AG09319 (cell line): ENCODE measurements at regions not wholly inside any gene's neighbourhood (a gene's known extent, or its start where the extent isn't known, plus 50 kb on each side); places are given as distances from the start of the nearest gene placed in this dataset.

Source experiments
- DNase-seq: peaks from one replicate; pipeline ENCODE4 v3.0.0-alpha.2; 2010; ENCODE audit warnings: low read depth; ENCODE audit errors: extremely low read depth
- TF ChIP-seq, protein P1 (sequence below): IDR thresholded peaks from 2 replicates; pipeline ENCODE4 v1.5.1; 2011; ENCODE audit warnings: low read depth, mild to moderate bottlenecking, inconsistent platforms, low read length, moderate library complexity

DNA sequence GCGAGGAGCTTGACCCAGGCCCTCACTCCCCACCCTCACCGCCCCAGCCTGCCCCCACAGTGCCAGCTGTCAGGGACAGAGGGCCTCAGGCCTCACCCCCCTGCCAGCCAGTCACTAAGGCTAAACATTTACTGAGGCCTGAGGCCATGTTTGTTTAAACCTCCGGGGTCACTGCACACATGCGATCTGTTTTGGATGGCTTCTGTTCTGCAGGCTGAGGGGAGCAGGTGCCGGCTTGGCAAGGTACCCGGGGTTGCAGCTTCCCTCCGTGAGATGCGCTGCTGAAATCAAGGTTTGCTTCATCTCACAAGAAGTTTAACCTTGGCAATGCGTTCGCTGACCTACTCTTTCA lies 103.3 kb upstream of the BOD1 start:
- DNase-seq, result no peak
- TF ChIP-seq, protein P1, sequence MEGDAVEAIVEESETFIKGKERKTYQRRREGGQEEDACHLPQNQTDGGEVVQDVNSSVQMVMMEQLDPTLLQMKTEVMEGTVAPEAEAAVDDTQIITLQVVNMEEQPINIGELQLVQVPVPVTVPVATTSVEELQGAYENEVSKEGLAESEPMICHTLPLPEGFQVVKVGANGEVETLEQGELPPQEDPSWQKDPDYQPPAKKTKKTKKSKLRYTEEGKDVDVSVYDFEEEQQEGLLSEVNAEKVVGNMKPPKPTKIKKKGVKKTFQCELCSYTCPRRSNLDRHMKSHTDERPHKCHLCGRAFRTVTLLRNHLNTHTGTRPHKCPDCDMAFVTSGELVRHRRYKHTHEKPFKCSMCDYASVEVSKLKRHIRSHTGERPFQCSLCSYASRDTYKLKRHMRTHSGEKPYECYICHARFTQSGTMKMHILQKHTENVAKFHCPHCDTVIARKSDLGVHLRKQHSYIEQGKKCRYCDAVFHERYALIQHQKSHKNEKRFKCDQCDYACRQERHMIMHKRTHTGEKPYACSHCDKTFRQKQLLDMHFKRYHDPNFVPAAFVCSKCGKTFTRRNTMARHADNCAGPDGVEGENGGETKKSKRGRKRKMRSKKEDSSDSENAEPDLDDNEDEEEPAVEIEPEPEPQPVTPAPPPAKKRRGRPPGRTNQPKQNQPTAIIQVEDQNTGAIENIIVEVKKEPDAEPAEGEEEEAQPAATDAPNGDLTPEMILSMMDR, result no peak

DNA sequence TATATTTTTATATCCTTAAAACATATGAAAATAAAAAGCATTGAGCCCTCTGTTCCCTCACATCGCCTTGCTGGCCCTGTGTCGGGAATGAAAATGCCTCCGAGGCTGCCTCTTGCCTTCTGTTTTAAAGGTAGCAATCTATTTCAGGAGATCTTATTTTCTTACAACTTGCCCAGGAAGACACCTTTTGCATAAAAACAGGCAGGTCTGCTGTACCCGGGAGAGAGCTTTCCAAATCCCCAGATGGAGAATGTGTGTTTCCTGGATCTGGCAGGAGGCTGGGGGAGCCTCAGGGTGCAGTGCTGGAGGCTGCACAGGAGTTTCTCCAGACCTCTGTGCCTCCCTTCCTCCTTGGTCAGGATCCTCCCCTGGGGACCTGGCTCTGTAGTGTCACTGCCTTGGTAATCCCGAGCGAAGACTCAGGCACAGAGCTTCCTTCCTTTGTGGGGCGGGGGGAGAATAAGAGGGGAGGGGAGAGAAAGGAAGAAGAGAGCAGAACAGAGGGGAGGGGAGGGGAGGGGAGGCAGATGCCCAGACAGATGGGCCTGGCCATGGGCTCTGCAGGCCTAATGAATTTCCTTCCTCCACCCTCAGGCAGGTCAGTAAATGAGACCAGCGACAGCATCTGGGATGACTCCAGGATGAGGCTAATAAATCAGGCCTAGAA lies 104.0 kb upstream of the BOD1 start:
- DNase-seq, result no peak
- TF ChIP-seq, protein P1, result no peak

DNA sequence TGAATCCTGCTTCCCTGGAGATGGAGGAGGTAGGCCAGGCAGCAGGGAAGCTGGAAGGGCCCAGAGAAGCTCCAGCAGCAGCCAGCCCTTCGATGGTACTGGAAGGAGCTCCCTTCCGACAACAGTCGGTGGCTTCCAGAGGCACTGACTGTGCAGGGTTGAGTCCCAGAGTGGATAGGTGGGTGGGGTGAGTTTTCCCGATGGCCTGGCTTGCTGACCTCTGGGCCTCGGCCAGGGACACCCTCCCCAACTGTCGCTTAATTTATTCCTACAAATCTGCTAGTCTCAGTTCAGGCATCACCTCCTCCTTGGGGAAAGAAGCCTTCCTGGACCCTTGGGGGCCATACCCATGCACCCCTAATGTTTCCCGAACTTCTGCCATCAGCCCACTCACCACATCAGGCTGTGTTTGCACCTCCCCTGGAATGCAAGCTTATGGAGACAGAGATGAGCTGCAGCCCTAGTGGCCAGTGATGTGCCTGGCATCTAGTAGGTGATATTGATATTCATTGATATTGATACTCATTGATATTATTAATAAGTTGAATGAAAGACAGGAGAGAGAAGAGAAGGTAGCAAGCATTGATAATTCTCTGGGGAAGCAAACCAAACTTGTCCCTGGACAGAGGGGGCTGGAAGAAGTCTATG lies 104.6 kb upstream of the BOD1 start:
- no peak for DNase-seq

DNA sequence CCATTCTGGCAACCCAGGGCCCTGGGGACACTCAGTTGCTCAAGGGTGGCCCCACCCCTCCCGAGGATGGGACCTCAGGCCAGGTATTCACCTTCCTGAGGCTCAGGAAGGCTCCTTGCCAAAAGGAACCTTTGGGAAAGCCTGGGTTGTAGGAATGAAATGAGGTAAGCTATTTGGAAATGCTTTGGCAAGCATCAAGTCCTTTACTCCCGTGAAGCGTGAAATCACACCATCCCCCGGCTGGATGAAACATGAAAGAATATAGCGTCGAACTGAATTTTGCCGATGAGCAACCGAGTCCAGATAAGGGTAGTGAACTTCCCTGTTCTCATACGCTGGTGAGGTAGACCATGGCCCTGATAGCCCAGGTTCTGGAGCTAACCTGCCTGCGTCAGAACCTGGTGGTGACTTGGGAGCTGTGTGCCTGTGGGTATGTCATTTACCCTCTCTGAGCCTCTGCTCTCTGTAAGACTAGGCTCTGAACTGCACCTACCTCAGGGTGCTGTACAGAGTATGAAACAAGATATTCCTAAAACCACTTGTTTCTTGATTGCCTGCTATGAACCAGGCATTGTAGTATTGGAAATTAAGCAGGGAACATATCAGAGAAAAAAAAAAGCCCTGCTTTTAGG lies 105.3 kb upstream of the BOD1 start:
- DNase-seq, result no peak
- TF ChIP-seq, protein P1, result no peak

More for the DNA sequence above, 104.6 kb upstream of the BOD1 start:
- TF ChIP-seq, protein P1, result no peak

DNA sequence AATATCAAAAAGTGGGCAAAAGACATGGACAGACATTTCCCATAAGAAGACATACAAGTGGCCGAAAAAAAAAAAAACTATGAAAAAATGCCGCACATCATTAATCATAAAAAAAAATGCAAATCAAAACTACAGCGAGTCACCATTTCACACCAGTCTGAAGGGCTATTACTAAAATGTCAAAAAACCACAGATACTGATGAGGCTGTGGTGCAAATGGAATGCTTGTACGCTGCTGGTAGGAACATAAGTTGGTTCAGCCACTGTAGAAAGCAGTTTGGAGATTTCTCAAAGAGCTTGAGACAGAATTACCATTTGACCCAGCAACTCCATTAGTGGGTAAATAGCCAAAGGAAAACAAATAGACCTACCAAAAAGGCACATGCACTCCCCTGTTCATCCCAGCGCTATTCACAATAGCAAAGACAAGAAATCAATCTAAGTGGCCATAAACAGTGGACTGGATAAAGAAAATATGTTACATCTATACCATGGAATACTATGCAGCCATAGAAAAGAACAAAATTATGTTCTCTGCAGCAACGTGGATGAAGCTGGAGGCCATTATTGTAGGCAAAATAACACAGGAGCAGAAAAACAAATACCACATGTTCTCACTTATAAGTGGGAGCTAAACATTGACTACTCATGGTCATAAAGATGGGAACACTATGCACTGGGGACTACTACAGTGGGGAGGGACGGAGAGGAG lies 110.6 kb upstream of the BOD1 start:
- no peak for DNase-seq
- TF ChIP-seq, protein P1, result no peak

DNA sequence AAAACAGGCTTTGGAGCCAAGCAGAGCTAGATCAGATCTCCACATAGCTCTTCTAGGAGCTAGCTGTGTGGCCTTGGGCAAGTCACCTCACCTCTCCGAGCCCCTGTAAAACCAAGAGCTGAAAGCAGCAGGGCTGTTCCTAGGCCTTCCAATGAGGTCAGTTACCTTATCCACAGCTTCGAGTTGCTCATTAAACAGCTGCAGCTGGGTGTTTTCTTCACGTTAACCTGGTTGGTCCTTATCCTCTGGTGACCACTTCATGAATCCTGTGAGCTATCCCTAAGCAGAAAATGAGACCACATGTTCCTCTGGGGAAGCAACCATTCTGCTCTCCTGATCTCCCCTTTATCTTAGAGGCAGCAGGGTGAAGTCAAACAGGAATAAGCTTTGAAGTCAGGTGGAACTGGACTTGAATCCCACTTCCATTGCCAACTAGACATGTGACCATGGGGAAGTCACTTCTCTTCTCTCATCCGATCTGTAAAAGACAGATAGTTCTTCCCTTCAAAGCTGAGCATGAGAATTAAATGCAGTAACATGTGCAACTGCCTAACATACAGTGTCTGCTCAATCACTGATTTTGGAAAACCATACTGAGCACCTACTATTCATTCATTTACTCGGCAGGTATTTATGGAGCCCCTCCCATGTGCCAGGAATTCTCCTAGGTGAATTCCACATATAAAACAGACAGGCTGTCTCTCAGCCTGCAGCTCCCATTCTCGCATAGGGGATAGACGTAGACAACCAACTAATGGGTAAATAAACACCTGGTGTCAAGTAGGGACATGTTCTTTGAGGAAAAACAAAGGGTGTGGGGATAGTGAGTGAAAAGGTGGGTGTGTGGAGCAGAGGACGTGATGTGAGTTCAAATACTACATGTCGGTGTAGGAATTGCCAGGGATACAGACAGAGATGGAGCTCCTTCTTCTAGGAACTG lies 111.7 kb upstream of the BOD1 start:
- DNase-seq, result no peak
- TF ChIP-seq, protein P1, result no peak
